SK-N-SH (cell line): ENCODE measurements at regions not wholly inside any gene's neighbourhood (a gene's known extent, or its start where the extent isn't known, plus 50 kb on each side); places are given as distances from the start of the nearest gene placed in this dataset.

Source experiments
- CTCF ChIA-PET: fragments of 300-600, 350-600 bp; formaldehyde crosslinking; extraction: SDS; loops from one replicate; lab custom pipeline; 2021; lab: Yijun Ruan, JAX
- POLR2A ChIA-PET: fragments of 350-600 bp; sonication (Branson Sonifier 250); formaldehyde crosslinking; extraction: SDS; loops from one replicate; lab custom pipeline; 2020; ENCODE audit warnings: antibody characterized with exemption, inconsistent platforms; lab: Yijun Ruan, JAX
- DNase-seq: peaks from one replicate; pipeline ENCODE4 v3.0.0; 2012
- H2AFZ ChIP-seq: fragments of 200-600 bp; sonication (generic); 2 replicates; pipeline ENCODE4 v1.8.1; 2016; ENCODE audit warnings: antibody characterized with exemption, mild to moderate bottlenecking, low read depth
- H3F3A ChIP-seq: fragments of 200-600 bp; sonication (generic); replicated peaks from 2 replicates; pipeline ENCODE3; 2016; ENCODE audit warnings: antibody characterized with exemption, mild to moderate bottlenecking; ENCODE audit not compliant: insufficient read depth
- H3K27ac ChIP-seq, 2 experiments: fragments of 200-500 bp in 1 of 2; fragments of 200-600 bp in 1 of 2; sonication (Bioruptor generic) in 1 of 2; sonication (generic), shearing (Covaris generic) in 1 of 2; 2 replicates each; pipeline versions ENCODE4 v1.5.1 to v1.6.1; 2014 to 2016; ENCODE audit warnings: low read depth in 2 of 2, inconsistent platforms in 1 of 2, low read length in 1 of 2, mild to moderate bottlenecking in 1 of 2, mixed read lengths in 1 of 2
- H3K27me3 ChIP-seq: fragments of 200-600 bp; sonication (generic), shearing (Covaris generic); 2 replicates; pipeline ENCODE4 v1.6.1; 2016; ENCODE audit warnings: mixed run types; ENCODE audit not compliant: insufficient read depth
- H3K36me3 ChIP-seq, 2 experiments: fragments of 200-500 bp in 1 of 2; fragments of 200-600 bp in 1 of 2; sonication (Bioruptor generic) in 1 of 2; sonication (generic) in 1 of 2; replicated peaks in 1 of 2; 2 replicates each; pipeline versions ENCODE3 to v1.5.1; 2014 to 2016; ENCODE audit warnings: low read length in 1 of 2, mild to moderate bottlenecking in 1 of 2; ENCODE audit not compliant: insufficient read depth in 2 of 2, control insufficient read depth in 1 of 2
- H3K4me1 ChIP-seq, 2 experiments: fragments of 200-500 bp in 1 of 2; fragments of 200-600 bp in 1 of 2; sonication (Bioruptor generic) in 1 of 2; sonication (generic), shearing (Covaris generic) in 1 of 2; 2 replicates each; pipeline versions ENCODE4 v1.5.1 to v1.6.1; 2014 to 2016; ENCODE audit warnings: low read depth in 1 of 2, low read length in 1 of 2, mixed run types in 1 of 2; ENCODE audit not compliant: insufficient read depth in 2 of 2, control insufficient read depth in 1 of 2
- H3K4me2 ChIP-seq: fragments of 200-600 bp; sonication (generic), shearing (Covaris generic); 2 replicates; pipeline ENCODE4 v1.6.1; 2017; ENCODE audit warnings: mixed run types
- H3K4me3 ChIP-seq, 2 experiments: fragments of 200-500 bp in 1 of 2; fragments of 200-600 bp in 1 of 2; sonication (Bioruptor generic) in 1 of 2; sonication (generic), shearing (Covaris generic) in 1 of 2; 2 replicates each; pipeline versions ENCODE4 v1.5.1 to v1.8.1; 2014 to 2016; ENCODE audit warnings: low read depth in 2 of 2, inconsistent platforms in 1 of 2, low read length in 1 of 2, mild to moderate bottlenecking in 1 of 2, mixed read lengths in 1 of 2, moderate library complexity in 1 of 2
- H3K79me2 ChIP-seq: fragments of 200-600 bp; sonication (generic); 2 replicates; pipeline ENCODE4 v1.8.1; 2017; ENCODE audit warnings: mild to moderate bottlenecking; ENCODE audit not compliant: insufficient read depth
- H3K9ac ChIP-seq: fragments of 200-600 bp; sonication (generic); 2 replicates; pipeline ENCODE4 v1.6.1; 2017; ENCODE audit warnings: mixed run types
- H3K9me2 ChIP-seq: fragments of 200-600 bp; sonication (generic); 2 replicates; pipeline ENCODE4 v1.6.1; 2017; ENCODE audit warnings: mixed run types
- H3K9me3 ChIP-seq: fragments of 200-600 bp; sonication (generic); 2 replicates; pipeline ENCODE4 v1.6.1; 2017; ENCODE audit warnings: mixed run types, mild to moderate bottlenecking, moderate library complexity
- H4K20me1 ChIP-seq: fragments of 200-600 bp; sonication (generic); 2 replicates; pipeline ENCODE4 v1.6.1; 2017; ENCODE audit warnings: mild to moderate bottlenecking, mixed run types; ENCODE audit not compliant: insufficient read depth
- CHD2 ChIP-seq: fragments of 150-350 bp; IDR thresholded peaks from 2 replicates; pipeline ENCODE4 v1.6.1; 2018; ENCODE audit warnings: low read length; ENCODE audit not compliant: partially characterized antibody
- CTCF ChIP-seq: fragments of 200-600 bp; sonication (generic); IDR thresholded peaks from 2 replicates; pipeline ENCODE4 v1.6.1; 2017; ENCODE audit warnings: antibody characterized with exemption, mild to moderate bottlenecking, moderate library complexity
- EP300 ChIP-seq, 2 experiments: IDR thresholded peaks; 2 replicates each; pipeline versions ENCODE4 v1.4.0 to v1.6.1; 2012; ENCODE audit warnings: borderline replicate concordance in 1 of 2, low read depth in 1 of 2, low read length in 1 of 2
- EZH2phosphoT487 ChIP-seq: fragments of 200-600 bp; sonication (generic); IDR thresholded peaks from 2 replicates; pipeline ENCODE4 v1.6.1; 2017; ENCODE audit warnings: low read depth, mixed run types, mild to moderate bottlenecking, antibody characterized with exemption, moderate library complexity, borderline replicate concordance
- FOSL2 ChIP-seq: IDR thresholded peaks from 2 replicates; pipeline ENCODE4 v1.4.0; 2012; ENCODE audit warnings: low read depth, mild to moderate bottlenecking, moderate library complexity, borderline replicate concordance
- FOXM1 ChIP-seq: IDR thresholded peaks from 2 replicates; pipeline ENCODE4 v1.4.0; 2012; ENCODE audit warnings: low read depth, mild to moderate bottlenecking
- GATA2 ChIP-seq: sonication (generic); formaldehyde crosslinking; IDR thresholded peaks from 2 replicates; pipeline ENCODE4 v1.5.0; 2020; ENCODE audit warnings: mild to moderate bottlenecking, missing genetic modification reagents
- JUND ChIP-seq: IDR thresholded peaks from 2 replicates; pipeline ENCODE4 v1.4.0; 2012
- MAX ChIP-seq: IDR thresholded peaks from 2 replicates; pipeline ENCODE4 v1.4.0; 2012; ENCODE audit warnings: low read depth
- MXI1 ChIP-seq: IDR thresholded peaks from 2 replicates; pipeline ENCODE4 v1.6.1; 2012; ENCODE audit warnings: mild to moderate bottlenecking, low read depth, low read length, improper control_type of control experiment
- POLR2AphosphoS5 ChIP-seq: IDR thresholded peaks from 2 replicates; pipeline ENCODE4 v1.6.1; 2012; ENCODE audit warnings: low read depth, low read length
- RAD21 ChIP-seq: IDR thresholded peaks from 2 replicates; pipeline ENCODE4 v1.6.1; 2012; ENCODE audit warnings: mild to moderate bottlenecking, low read length
- RCOR1 ChIP-seq: fragments of 150-350 bp; IDR thresholded peaks from 2 replicates; pipeline ENCODE4 v1.6.1; 2017; ENCODE audit warnings: antibody characterized with exemption, low read length
- RXRA ChIP-seq: IDR thresholded peaks from 2 replicates; pipeline ENCODE4 v1.4.0; 2012; ENCODE audit warnings: low read depth, mild to moderate bottlenecking, borderline replicate concordance
- SIN3A ChIP-seq: IDR thresholded peaks from 2 replicates; pipeline ENCODE4 v1.6.1; 2012; ENCODE audit warnings: low read depth, mild to moderate bottlenecking, low read length, moderate library complexity, borderline replicate concordance
- TEAD4 ChIP-seq: IDR thresholded peaks from 2 replicates; pipeline ENCODE4 v1.4.0; 2012; ENCODE audit warnings: mild to moderate bottlenecking, borderline replicate concordance; ENCODE audit not compliant: insufficient read depth
- YY1 ChIP-seq: IDR thresholded peaks from 2 replicates; pipeline ENCODE4 v1.4.0; 2012; ENCODE audit warnings: low read depth, mild to moderate bottlenecking
- ZBTB33 ChIP-seq: IDR thresholded peaks from 2 replicates; pipeline ENCODE4 v1.4.0; 2012; ENCODE audit warnings: low read depth, borderline replicate concordance
- TF ChIP-seq, protein P1 (sequence below): fragments of 150-350 bp; IDR thresholded peaks from 2 replicates; pipeline ENCODE4 v1.6.1; 2017; ENCODE audit warnings: antibody characterized with exemption, low read length, low read depth, borderline replicate concordance
- TF ChIP-seq, protein P2 (sequence below): IDR thresholded peaks from 2 replicates; pipeline ENCODE4 v1.6.1; 2012; ENCODE audit warnings: mild to moderate bottlenecking, low read depth, low read length, moderate library complexity

DNA sequence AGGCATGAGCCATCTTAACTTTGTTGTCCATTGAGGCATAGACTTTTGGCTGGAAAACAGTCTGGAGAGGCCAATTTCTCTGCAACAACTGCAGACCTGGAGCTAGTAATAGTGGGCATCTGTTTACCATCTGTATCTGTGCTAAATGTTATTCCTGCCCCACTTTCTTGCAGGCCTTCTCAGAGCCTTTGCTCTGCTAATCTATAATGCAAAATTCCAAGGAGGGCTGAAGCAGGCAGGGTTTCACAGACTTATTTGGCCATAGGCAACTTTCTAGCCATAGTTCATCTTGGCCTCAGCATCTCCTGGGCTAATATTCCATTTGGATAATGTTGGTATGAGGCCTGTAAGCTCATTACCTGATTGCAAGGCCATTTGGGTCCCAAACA lies 124.5 kb upstream of the CSF3R start:
- no peak for TF ChIP-seq FOXM1
- TF ChIP-seq, protein P1, sequence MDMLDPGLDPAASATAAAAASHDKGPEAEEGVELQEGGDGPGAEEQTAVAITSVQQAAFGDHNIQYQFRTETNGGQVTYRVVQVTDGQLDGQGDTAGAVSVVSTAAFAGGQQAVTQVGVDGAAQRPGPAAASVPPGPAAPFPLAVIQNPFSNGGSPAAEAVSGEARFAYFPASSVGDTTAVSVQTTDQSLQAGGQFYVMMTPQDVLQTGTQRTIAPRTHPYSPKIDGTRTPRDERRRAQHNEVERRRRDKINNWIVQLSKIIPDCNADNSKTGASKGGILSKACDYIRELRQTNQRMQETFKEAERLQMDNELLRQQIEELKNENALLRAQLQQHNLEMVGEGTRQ, result no peak
- TF ChIP-seq EP300 (IDR thresholded peaks at IDR 0.05; ENCODE audit: borderline replicate concordance in 1 of 2, low read depth in 1 of 2, low read length in 1 of 2), result no peak
- no peak for TF ChIP-seq RAD21
- TF ChIP-seq, protein P2, sequence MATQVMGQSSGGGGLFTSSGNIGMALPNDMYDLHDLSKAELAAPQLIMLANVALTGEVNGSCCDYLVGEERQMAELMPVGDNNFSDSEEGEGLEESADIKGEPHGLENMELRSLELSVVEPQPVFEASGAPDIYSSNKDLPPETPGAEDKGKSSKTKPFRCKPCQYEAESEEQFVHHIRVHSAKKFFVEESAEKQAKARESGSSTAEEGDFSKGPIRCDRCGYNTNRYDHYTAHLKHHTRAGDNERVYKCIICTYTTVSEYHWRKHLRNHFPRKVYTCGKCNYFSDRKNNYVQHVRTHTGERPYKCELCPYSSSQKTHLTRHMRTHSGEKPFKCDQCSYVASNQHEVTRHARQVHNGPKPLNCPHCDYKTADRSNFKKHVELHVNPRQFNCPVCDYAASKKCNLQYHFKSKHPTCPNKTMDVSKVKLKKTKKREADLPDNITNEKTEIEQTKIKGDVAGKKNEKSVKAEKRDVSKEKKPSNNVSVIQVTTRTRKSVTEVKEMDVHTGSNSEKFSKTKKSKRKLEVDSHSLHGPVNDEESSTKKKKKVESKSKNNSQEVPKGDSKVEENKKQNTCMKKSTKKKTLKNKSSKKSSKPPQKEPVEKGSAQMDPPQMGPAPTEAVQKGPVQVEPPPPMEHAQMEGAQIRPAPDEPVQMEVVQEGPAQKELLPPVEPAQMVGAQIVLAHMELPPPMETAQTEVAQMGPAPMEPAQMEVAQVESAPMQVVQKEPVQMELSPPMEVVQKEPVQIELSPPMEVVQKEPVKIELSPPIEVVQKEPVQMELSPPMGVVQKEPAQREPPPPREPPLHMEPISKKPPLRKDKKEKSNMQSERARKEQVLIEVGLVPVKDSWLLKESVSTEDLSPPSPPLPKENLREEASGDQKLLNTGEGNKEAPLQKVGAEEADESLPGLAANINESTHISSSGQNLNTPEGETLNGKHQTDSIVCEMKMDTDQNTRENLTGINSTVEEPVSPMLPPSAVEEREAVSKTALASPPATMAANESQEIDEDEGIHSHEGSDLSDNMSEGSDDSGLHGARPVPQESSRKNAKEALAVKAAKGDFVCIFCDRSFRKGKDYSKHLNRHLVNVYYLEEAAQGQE, result no peak
- no peak for TF ChIP-seq EZH2phosphoT487
- no peak for TF ChIP-seq FOSL2
- no peak for TF ChIP-seq POLR2AphosphoS5
- no peak for TF ChIP-seq YY1
- no peak for TF ChIP-seq MAX
- TF ChIP-seq CHD2, result no peak
- TF ChIP-seq CTCF, result no peak
- TF ChIP-seq RXRA, result no peak
- no peak for TF ChIP-seq GATA2
- no peak for TF ChIP-seq JUND
- TF ChIP-seq TEAD4, result no peak
- no peak for TF ChIP-seq SIN3A
- TF ChIP-seq RCOR1, result no peak
- no peak for TF ChIP-seq MXI1
- no peak for TF ChIP-seq ZBTB33
- TF ChIP-seq, all 33 proteins: peak for 0
- Histone ChIP-seq H3K36me3 (no peaks in the 10 kb centered on the region), H3K4me2 (no peak overlapping the region), H3K9me2 (no peaks in the 10 kb centered on the region), H3K79me2 (no peaks in the 10 kb centered on the region), H3K9me3 (no peaks in the 10 kb centered on the region), H2AFZ (no peak overlapping the region), H3K4me3 (no peak overlapping the region), H4K20me1 (no peaks in the 10 kb centered on the region), H3F3A (no peaks in the 10 kb centered on the region), H3K9ac (no peak overlapping the region), H3K4me1 (no peaks in the 10 kb centered on the region), H3K27ac (no peak overlapping the region), H3K27me3 (no peaks in the 10 kb centered on the region)
- CTCF ChIA-PET, result interaction anchor here (0.9 to 2.3 kb wide), 7 partner anchors 8 to 827 kb away, joined by 3 to 14 read pairs (median 3); no protein-coding TSS in a partner anchor
- DNase-seq, result no peak
- POLR2A ChIA-PET, result no interaction called here
